ENCODE measurements at regions not wholly inside any gene's neighbourhood (a gene's known extent, or its start where the extent isn't known, plus 50 kb on each side); places are given as distances from the start of the nearest gene placed in this dataset.

DNA sequence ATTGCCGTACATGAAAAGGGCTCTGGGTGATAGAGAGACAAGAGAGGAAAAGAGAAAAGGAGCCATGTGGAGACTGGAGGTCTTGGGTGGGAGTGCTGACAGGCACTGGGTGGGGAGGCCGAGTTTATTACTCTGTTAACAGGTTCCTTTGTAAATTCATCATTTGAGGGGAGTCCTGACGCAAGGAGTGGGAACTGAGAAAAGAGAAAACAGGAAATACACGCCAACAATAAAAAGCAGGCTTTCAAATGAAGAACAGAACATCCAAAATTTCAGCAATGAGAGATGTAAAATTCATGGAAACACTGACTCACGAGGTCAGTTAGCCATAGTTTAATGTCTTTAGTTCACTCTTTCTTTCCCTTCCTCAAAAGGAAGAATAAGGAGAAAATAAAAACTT lies 342.8 kb downstream of the TMEM167A start (continued):
- TF ChIP-seq POLR2AphosphoS5 (IDR thresholded peaks at IDR 0.05; ENCODE audit: low read depth, low read length) (no peak), EGR1 (IDR thresholded peaks at IDR 0.05; ENCODE audit: borderline replicate concordance, low read depth, low read length) (no peak), KDM5A (IDR thresholded peaks at IDR 0.05; ENCODE audit: low read length) (no peak), ATF3 (IDR thresholded peaks at IDR 0.05; ENCODE audit: insufficient read depth, low read depth, low read length) (no peak), RNF2 (IDR thresholded peaks at IDR 0.05; ENCODE audit: borderline replicate concordance, low read depth, low read length, missing control alignments, poor library complexity, severe bottlenecking) (no peak), SRF (IDR thresholded peaks at IDR 0.05; ENCODE audit: low read depth, low read length) (no peak), TCF12 (IDR thresholded peaks at IDR 0.05; ENCODE audit: low read depth, low read length) (no peak), MAFK (IDR thresholded peaks at IDR 0.05; ENCODE audit: low read depth, low read length) (no peak)

Measured in H1 (cell line).